Nucleus accumbens (tissue), 56 donors: ENCODE measurements at regions not wholly inside any gene's neighbourhood (a gene's known extent, or its start where the extent isn't known, plus 50 kb on each side); places are given as distances from the start of the nearest gene placed in this dataset.

Source experiments
- DNase-seq, 56 donors: peaks; one replicate each; lab custom pipeline; 2025; lab: John Stamatoyannopoulos, UW

DNA sequence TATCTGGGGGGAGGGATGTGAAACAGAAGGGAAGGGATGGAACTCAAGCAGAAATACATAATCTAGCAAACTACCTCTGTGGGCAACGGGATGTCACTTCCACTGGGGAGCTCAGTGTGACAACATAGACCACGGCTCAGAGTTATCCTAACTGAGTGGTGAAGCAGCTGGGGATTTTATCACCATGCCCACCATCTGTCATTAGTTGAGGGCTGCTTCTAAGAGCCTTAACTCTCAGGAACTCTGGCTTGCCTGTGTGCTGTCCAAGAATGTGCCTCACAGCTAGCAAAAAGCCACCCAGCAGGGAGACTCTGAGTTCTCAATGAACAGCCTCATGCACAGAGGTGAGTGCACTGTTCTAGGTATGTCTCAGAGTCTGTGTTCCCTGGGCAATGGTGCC lies 90.6 kb upstream of the CXCL14 start:
- DNase-seq, result no peak

DNA sequence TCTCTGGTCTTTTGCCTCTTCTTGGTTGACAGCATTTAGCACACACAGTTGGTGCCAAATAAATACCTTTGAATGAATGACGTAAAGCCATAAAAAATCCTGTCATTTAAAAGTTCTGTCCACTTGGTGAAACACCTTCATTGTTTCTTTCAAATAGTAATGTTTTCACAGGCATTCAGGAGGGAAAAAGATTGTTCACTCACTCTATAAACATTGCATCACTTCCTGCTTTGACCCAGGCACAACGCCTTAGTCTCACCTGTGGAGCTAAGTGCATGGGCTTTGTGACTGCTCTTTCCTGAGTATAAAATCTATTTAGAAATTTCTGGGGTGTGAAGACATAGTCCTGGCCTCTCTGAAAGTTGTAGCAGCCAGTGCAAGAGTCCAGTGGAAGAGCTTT lies 88.9 kb upstream of the CXCL14 start:
- no peak for DNase-seq

DNA sequence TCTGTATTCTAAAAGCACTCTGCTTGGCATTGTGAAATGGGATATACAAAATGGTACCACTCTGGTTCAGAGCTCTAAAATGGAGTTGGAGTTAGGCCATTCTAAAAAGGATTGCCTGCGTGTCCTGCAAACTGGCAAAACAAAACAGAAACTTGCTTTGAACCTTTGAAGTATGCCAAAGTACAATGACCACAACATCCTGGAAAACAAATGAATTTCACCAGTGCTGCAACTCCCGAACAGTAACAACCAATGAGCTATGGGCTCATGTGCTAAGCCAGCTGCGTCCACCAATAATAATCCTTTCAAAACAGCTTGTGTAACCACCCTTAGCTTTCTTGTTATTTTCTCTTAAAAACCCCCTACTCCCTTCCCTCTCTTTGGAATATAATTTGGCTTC lies 88.4 kb upstream of the CXCL14 start:
- DNase-seq, result no peak

DNA sequence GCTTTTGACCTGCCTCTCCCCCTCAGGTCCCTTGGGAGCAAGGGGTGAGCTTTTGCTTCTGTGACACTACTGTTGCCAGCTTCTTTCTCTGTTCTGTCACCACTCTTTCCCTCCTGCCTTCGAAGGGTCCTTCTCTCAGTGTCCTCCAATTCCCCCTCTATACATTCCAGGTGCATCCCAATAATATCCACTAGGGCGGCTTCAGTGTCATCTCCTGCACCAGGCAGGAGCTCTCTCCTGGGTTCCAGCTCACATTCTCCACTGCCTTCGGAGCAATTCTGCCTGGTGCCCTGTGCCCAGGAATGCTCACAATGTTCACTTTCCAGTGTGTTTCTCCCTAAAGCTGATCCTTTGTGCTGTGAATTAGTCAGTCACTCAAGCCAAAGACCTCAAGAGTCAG lies 83.9 kb upstream of the CXCL14 start:
- no peak for DNase-seq

DNA sequence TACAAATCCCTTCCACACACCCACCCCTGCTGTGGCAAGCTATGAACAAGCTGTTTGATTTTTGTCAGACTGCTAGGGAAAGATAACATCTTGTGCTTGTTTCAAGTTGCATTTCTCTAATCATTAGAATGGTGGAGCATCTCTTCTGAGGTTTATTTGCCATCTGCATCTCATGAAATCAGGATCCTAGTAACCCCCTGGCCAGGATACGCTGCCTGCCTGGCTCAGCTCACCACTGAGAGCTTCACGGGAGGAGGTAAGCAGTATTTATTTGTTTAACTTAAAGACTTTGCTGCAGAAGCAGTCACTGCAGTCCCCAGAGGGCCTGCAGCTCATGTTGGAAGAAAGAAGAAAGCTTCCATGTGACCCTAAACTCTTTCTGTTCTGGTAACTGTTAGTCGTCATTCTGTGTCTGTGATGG lies 83.3 kb upstream of the CXCL14 start:
- no peak for DNase-seq

DNA sequence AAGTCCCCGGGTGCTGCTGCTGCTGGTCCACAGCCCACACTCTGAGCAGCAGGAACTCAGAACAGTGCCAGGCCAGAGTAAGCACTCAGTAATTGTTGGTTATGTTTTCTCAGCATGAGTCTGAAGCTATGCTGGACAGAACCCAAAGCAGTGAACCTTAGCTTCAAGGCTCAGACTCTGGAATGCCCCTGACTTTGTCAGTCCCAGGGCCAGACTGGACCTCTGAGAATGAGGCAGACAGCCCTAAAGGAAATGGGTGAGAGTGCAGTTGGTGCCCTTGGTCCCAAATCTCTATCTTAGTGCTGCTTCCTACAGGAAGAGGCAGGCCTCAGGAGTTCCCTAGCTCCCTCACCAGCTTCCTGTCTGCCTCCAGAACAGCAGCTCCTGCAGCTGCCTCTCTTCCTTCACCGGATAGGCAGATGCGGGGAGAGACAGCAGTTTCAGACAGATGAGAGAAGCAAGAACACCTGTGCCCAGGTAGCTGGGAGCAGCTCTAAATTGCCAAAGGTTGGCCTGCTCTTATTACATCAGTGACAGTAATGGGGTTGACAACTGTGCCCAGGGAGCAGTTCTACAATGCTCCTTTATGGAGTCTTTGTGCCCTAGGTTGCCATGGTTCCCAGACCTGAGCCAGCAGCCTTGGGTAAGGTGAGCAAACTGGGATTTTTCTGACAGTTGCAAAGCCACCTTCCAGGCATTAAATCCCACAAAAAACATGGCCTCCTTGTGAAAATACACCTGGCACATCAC lies 82.2 kb upstream of the CXCL14 start:
- peak in 1 of 56 donors; percentile 17 for DNase-seq

DNA sequence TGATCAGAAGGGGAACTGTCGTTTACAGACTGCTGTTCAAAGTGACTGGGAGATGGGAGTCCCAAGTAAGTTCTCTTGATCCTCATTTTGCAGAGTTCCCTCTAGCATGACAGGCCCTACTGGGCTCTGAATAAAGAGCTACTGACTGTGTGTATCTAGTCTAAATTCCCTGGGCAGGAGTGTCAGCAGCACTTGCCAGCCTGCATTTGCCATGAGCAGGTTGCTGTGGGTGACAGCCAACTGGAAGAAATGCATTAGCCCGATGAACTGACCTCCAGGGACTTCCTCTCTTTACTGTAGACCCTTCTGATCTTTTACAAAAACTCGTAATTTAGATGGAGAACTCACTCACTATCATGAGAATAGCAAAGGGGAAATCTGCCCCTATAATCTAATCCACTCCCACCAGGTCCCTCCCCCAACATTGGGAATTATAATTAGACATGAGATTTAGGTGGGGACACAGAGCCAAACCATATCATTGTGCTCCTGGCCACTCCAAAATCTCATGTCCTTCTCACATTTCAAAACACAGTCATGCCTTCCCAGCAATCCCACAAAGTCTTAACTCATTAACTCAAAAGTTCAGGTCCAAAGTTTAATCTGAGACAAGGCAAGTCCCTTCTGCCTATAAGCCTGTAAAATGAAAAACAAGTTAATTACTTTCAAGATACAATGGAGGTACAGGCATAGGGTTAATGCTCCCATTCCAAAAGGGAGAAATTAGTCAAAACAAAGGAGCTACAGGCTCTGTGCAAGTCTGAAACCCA lies 78.9 kb upstream of the CXCL14 start:
- no peak for DNase-seq

DNA sequence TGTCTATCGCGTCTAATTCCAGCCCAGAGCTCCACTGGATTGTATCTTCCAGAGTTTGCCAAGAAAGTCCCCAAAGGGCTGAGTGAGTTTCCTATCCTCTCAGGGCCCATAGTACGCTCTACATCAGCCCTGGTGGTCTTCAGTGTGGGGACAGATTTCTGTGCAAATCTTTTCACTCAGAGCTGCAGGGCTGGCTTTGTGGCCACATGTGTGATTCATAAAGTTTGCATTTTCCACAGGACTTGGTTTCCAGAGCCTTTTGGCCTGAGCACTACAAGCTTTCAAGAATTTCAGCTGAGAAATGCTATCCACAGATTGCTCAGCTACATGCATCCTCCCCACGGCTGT lies 76.7 kb upstream of the CXCL14 start:
- no peak for DNase-seq

DNA sequence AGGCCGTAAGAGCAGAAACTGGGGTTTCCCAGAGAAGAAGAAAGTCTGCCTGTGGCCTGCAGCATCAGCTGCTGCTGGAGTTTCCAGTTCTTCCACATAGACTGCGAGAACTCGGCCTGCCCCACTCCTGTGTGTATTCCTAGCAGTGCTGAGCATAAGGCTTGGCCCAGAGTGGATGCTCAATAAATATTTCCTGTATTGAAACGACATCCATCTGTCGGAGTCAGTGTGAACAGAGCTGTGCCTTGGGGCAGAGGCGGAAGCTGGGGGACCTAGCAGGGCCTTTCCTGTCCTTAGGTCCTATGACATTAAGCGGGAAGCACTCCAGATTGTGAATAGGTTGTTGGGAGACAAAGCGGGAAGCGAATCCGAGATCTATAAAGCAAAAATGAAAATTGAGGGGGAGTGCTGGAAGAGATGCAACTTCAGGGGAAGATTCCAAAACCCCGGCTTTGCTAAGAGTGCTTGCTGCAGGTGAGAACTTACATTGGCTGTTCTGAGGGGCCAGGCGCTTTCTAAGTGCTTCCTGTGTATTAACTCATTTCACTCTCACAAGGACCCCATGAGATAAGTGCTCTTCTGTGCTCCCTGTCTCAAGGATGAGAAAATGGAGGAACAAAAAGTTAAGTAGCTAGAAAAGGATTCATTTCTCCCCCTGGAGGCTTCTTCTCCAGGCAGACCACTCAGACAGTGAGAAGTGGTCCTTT lies 76.1 kb upstream of the CXCL14 start:
- DNase-seq, result no peak

DNA sequence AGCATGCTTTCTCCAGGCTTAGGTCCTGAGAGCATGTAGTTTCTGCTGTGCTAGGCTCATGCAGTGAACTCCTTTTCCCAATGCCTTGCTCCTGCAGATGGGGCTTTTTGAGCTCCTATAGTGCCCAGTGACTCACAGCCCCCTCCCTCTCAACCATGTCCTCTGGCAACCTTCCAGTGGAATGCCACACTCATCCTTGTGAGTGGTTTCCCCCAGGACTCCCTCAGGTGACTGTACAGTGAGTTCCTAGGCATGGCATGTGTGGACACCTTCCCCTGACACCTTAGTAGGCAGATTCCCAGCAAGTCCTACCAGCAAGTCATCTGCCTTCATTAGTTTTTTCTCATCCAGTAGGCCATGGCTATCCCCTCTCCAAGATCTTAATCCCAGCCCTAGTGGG lies 72.4 kb upstream of the CXCL14 start:
- DNase-seq, result no peak

DNA sequence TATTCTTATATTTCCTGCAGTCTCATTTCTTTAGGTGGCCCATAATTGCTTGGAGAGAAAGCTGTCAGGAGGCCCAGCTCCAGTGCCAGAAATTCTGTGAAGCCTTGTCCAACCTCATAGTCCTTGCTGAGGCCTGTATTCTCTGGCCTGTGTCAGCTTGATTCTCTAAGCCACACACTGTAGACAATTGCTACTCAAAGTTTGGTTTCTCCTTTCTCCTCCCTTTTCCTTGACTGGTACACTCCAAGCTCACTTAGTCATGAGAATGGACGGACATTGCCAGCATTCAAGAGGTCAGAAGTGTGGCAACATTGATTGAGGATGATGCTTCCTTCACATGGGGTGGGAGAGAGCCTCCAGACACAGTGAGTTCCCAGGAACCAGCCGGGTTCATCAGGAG lies 71.3 kb upstream of the CXCL14 start:
- no peak for DNase-seq

DNA sequence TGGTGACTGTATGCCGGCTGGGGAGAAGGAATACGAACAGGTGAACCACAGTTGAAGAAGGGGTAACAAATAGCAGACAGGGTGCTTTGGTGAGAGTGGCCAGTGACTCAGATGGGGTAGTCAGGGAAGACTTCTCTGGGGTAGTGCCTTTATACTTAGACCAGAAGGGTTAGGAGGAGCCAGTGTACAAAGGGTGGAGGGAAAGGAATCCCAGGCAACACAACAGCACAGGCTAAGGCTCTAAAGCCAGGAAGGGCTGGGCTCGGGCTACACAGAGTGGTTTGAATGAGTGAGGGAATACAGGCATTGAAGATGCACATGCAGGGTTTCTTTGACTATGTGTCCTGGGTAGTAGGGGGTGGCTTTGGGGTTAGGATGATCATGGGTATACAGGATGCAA lies 70.6 kb upstream of the CXCL14 start:
- DNase-seq, result no peak

DNA sequence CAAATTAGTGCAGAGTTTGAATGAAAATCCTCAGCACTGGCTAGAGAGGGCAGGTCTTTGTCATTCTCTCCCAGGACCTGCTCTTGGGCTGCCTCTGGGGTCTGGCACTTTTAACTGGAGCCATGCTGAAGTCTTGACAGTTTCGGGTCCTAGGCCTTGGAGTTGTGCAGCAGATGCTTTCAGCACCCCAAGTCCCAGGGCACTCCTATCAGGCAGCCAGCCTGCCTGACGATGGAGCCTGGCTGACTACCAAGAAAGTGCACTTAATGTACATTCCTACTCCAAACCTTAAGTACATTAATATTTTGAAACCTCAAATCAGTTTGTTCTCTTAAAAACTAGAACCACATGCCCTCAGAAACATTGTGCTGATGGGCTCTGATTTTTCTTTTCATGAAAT lies 69.3 kb upstream of the CXCL14 start:
- DNase-seq, result no peak

DNA sequence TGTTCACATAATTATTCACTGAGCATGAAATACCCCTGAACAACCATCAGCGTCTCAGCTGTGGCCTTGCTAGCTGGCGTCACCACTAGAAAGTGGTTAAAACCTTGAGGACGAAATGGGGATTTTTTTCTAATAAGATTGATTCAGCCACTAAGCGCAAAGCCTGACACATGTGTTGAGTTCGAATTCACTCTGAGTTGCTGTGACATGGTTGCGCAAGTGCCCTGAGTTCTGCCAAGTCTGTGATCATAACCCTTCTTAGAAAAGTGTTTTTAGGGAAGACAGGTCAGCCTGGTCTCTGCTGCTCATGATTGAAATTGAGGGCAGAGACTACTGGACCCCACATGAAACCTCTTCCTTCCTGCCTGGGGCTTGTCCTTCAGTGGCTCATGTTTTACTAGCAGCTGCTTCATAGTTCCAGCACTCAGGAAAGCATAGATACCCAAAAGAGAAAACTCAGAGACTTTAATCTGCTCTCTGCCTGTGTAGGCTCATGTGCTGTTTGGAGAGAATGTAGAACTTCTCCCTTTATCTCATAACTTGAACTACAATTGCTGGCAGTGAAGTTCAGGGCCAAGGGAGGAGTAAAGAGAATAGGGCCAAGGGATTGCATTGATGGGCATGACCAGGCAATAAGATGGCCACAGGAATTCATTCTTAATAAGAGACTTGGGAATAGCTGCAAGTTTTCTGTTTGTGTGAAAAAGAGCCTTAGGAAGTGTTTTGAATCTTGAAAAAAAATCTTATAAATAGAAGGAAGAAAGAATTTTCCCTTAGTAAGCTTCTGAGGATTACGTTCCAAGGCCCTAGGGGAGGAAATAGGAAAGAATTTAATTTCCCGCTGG lies 66.8 kb upstream of the CXCL14 start:
- no peak for DNase-seq

DNA sequence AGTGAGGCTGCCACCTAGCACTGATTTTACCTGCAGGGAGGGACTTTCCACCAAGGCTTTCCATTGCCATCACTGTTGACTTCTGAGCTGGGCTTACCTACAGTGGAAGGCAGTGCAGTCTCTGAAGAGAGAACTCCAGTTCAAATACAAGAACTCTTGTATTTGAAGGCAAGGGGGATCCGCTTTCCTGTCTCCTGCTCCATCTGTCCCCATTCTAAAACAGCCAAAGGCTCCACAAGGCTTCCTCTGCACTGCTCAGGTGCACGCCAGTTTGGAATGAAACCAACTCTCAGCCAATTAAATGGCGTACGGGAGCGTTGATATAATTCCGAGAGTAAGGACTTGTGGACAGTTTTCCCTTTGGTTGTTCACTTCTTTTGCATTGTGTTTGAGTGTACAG lies 66.0 kb upstream of the CXCL14 start:
- DNase-seq, result no peak

DNA sequence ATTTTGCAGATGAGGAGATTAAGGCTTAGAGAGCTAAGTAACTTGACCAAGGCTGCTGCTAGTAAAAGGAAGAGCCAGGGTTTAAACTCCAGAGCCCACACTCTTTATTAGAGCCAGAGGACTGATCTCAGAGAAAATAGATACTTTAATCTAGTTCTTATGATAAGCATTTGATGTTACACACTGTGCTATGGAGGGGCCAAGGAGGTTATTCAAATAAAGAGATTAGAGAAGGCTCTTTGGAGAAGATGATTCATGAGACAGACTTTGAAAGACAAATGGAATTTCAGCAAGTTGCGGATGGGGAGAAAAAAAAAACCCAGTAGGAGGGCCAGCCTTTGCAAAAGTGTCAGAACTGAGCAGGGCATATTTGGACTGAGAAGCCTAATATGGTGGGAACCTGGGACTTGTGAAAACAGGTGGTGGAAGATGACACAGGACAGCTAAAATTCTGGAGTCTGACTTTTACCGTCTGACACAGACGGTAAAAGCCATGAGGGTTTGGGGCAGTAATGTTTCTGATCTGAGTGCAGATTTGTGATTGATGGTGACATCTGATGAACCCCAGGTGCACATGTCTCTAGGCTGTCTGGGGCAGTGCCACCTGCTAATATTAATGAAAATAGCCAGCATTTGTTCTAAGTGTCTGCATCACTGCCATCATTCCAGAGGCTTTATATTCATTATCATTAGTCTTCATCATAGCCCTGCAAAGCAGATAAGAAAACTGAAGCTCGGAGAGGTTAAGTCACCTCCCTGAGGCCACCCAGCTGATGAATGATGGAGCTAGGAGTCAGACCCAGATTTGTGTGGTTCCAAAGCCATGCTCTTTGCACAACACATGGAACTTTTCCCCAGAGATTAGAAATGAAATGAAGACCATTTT lies 65.3 kb upstream of the CXCL14 start:
- no peak for DNase-seq

DNA sequence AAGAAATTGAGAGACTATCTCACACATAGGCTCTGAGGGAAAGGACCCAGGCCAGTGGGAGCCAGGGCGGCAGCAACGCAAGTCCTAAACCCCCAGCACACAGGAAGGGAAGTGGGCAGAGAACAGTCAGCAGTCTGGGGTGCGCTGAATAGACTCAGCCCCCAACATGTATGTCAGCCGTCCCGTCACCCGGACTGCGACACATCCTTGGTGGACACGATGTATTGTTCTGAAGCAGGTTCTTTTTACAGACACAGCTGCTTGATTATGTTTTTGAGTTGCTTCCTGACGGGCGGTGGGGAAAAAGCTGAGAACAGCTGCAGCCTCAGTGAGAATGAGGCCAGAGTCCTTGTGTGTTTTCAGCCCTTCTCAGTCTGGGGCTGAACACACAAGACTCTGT lies 64.1 kb upstream of the CXCL14 start:
- no peak for DNase-seq

DNA sequence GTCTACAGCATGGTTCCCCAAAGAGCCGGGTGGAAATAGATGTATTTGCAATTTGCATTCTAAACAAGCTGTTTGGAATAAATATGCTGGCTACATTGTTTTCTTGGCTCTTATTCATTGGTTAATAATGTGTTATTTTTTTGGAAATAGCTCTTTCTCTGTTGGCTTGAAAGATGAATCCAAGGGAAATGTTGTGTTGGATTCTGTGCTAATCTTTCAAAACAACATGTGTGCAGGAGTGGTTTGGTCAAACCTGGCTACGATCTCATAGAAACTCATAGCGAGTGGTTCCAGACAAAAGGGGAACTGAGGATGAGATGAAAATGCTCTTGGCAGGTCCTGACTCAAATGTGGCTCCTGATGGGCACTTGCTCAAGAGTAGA lies 63.7 kb upstream of the CXCL14 start:
- no peak for DNase-seq

DNA sequence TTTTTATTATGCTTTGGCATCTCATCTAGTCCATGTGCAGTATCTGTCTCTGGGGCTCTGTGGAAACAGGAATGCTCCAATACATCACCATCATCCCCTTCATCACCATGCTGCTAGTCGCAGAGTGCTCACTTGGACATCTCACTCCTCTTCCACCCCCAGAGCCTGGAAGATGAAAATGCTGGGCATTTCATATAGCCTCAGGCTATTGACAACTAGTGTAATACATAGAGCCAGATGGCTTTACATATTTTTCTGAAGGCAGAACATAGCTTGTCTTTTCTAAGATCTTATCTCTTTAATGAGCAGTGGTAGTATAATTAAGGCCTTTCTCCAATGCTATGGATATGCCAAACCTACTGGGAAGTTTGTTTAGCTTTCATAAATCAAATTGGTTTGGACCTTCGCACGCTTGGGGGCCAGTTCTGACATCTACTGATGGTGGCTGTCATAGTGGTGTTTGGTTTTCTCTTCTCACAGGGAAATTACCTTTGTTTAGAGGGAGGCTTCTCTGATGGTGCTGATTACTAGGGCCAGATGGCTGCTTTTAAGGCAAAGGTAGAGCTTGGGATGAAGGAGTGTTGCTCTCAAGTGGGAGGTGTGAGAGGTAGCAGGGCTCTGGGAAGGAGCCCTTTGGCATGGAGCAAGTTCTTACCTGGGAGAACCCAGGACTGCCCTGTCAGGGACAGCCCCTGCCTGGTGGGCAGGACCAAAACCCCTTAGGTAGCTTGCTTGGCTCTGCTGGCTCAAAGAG lies 63.1 kb upstream of the CXCL14 start:
- DNase-seq, result no peak
